Right ventricle myocardium inferior (tissue), 1 donor: ENCODE measurements at regions not wholly inside any gene's neighbourhood (a gene's known extent, or its start where the extent isn't known, plus 50 kb on each side); places are given as distances from the start of the nearest gene placed in this dataset.
"Not testable (repeated sequence)": the region's sequence is repeated elsewhere in the genome, so short reads cannot be mapped to it uniquely, and the experiment has no call there.

ENCODE experiments used
- ATAC-seq: fragments of 200-7000 bp; cut with Tn5 transposase; one replicate; pipeline ENCODE4 v1.9.1; 2020; ENCODE audit warnings: mild to moderate bottlenecking, moderate library complexity
- DNase-seq: peaks from one replicate; pipeline ENCODE4 v3.0.0; 2021; ENCODE audit errors: missing footprints
- intact Hi-C: fragments of 100-400 bp; cut with DNase I; formaldehyde crosslinking; loops from one replicate; pipeline ENCODE4 v1.11.0; 2022
- donor health status: DM: no; HTN: yes; CAD: no; lungs with severe emphysema.

GRCh38 chr2:111582090-111582489 is 301.9 kb downstream of the ANAPC1 start:
- DNase-seq, ATAC-seq, intact Hi-C loops: not testable (repeated sequence)

- ATAC-seq, DNase-seq, intact Hi-C loops: not testable (repeated sequence)
Observed at GRCh38 chr2:111583480-111583879, 300.5 kb downstream of the ANAPC1 start.

GRCh38 chr2:111584540-111584939 is 299.5 kb downstream of the ANAPC1 start:
- intact Hi-C loops, DNase-seq, ATAC-seq: not testable (repeated sequence)

- DNase-seq, intact Hi-C loops: not testable (repeated sequence)
- peak; percentile 93 for ATAC-seq
Observed at GRCh38 chr2:111584950-111585349, 299.0 kb downstream of the ANAPC1 start.

- intact Hi-C loops, DNase-seq: not testable (repeated sequence)
- ATAC-seq, result peak; percentile 74
Observed at GRCh38 chr2:111586014-111586413, 298.0 kb downstream of the ANAPC1 start.

- intact Hi-C loops, ATAC-seq, DNase-seq: not testable (repeated sequence)
Observed at GRCh38 chr2:111595072-111595471, 288.9 kb downstream of the ANAPC1 start.

- DNase-seq, intact Hi-C loops, ATAC-seq: not testable (repeated sequence)
Observed at GRCh38 chr2:111596808-111597705, 286.9 kb downstream of the ANAPC1 start.

- DNase-seq, intact Hi-C loops: not testable (repeated sequence)
- ATAC-seq, result peak; percentile 34
Observed at GRCh38 chr2:111598944-111599343, 285.0 kb downstream of the ANAPC1 start.

- intact Hi-C loops, ATAC-seq, DNase-seq: not testable (repeated sequence)
Observed at GRCh38 chr2:111602259-111602658, 281.7 kb downstream of the ANAPC1 start.

- DNase-seq, ATAC-seq, intact Hi-C loops: not testable (repeated sequence)
Observed at GRCh38 chr2:111605798-111606197, 278.2 kb downstream of the ANAPC1 start.

GRCh38 chr2:111606632-111607031 is 277.4 kb downstream of the ANAPC1 start:
- DNase-seq, ATAC-seq, intact Hi-C loops: not testable (repeated sequence)

GRCh38 chr2:111609146-111609844 is 274.7 kb downstream of the ANAPC1 start:
- DNase-seq, intact Hi-C loops, ATAC-seq: not testable (repeated sequence)

- ATAC-seq, intact Hi-C loops: not testable (repeated sequence)
Observed at GRCh38 chr2:111610035-111610434, 274.0 kb downstream of the ANAPC1 start.

GRCh38 chr2:111616651-111617218 is 267.3 kb downstream of the ANAPC1 start:
- DNase-seq (no peak), ATAC-seq (no peak)
- intact Hi-C loops, result no loop called here

More at GRCh38 chr2:111610035-111610434, 274.0 kb downstream of the ANAPC1 start:
- not testable (repeated sequence) for DNase-seq

GRCh38 chr2:111617299-111618225 is 266.4 kb downstream of the ANAPC1 start:
- DNase-seq (no peak), ATAC-seq (peak; percentile 23)
- intact Hi-C loops, result no loop called here

GRCh38 chr2:111618226-111618977 is 265.6 kb downstream of the ANAPC1 start:
- ATAC-seq (peak; percentile 80), DNase-seq (peak; percentile 74)
- intact Hi-C loops, result no loop called here
